Stimulated activated CD8-positive, alpha-beta memory T cell treated with anti-CD3 and anti-CD28 coated beads, Interleukin-12 subunit alpha, Interleukin-12 subunit beta, amount 100 ng/mL, for 24 hours (primary cell): ENCODE measurements at regions not wholly inside any gene's neighbourhood (a gene's known extent, or its start where the extent isn't known, plus 50 kb on each side); places are given as distances from the start of the nearest gene placed in this dataset.
"Not testable (repeated sequence)": the region's sequence is repeated elsewhere in the genome, so short reads cannot be mapped to it uniquely, and the experiment has no call there.

Experiments
- DNase-seq: peaks from one replicate; pipeline ENCODE4 v3.0.0-alpha.2; 2020; ENCODE audit errors: extremely low read depth

GRCh38 chr2:64879745-64880144 is 109.5 kb upstream of the SLC1A4 start:
- no peak for DNase-seq

DNA sequence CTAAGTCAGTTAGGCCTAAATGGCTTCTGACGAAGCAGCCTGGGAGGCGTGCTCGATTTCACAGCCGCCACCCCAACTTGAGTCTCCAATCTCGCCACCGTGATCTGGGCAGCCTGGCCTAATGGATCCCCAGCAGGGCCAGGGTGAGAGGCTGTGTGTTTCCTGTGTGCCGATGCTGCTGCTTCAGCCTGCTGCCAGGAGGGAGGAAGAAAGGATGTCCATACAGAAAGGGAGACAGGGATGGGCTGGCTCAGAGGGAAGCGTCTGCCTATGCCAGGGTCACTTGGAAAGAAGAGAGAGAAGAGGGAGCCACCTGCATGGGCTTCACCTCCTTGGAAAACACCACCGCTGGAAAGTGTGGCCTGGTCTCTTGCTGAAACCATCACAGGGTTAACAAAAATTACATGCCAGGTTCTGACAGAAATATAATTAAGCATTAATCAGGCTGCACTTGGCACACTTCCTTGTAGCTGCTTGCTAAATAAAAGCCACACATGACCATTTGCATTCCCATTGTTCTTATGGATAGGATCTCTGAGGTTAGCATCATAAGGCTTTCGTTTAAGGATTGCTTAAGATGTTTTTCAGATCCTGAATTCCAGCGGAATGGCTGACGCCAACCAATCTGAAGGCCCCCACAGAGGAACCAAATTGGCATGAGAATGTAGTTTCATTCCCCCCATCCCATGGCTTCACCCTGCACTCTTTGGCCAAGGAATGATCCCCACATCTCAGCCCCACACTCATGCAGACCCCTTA is 108.8 kb upstream of the SLC1A4 start:
- DNase-seq: no peak

DNA sequence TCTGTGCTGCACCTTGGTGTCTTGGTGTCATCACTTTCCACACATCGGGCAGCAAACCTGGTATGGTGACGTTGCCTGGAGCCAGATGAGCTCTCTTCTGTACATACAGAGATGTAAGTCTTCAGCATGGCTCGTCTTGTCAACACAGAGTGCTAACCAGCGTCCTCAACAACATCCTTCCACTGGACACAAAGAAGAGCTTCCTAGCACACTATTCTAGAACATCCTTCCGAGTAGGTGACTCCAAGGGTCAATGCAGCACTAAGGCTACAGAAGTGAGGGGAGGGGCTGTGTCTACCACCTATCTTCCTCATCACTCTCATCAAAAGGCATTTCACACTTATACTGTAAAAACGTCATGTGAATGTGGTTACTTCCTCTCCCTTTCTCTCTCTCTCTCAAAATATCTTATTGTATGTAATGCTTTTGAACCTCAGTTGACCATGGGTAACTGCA is 108.1 kb upstream of the SLC1A4 start:
- no peak for DNase-seq

- no peak for DNase-seq
These were observed 101.6 kb upstream of the SLC1A4 start for GRCh38 chr2:64887565-64887964.

GRCh38 chr2:64888591-64889309 is 100.4 kb upstream of the SLC1A4 start:
- DNase-seq: no peak

DNA sequence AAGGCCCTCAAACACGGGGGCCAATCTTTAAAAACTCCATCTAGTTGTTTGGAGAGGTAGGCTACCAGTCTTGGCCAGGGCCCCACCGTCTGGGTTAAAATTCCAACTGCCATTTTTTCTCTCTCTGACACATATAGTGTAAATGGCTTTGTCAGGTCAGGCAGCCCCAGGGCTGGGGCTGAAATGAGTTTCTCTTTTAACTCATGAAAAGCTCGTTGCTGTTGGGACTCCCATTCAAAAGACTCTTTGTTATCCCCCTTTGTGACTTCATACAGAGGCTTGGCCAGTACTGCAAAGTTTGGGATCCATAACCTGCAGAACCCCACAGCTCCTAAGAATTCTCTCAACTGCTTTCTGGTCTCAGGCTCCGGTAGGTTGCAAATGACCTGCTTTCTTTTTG is 99.4 kb upstream of the SLC1A4 start:
- DNase-seq: no peak

DNA sequence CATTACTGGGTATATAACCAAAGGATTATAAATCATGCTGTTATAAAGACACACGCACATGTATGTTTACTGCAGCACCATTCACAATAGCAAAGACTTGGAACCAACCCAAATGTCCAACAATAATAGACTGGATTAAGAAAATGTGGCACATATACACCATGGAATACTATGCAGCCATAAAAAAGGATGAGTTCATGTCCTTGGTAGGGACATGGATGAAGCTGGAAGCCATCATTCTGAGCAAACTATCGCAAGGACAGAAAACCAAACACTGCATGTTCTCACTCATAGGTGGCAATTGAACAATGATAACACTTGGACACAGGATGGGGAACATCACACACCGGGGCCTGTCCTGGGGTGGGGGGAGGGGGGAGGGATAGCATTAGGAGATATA is 92.6 kb upstream of the SLC1A4 start:
- not testable (repeated sequence) for DNase-seq

DNA sequence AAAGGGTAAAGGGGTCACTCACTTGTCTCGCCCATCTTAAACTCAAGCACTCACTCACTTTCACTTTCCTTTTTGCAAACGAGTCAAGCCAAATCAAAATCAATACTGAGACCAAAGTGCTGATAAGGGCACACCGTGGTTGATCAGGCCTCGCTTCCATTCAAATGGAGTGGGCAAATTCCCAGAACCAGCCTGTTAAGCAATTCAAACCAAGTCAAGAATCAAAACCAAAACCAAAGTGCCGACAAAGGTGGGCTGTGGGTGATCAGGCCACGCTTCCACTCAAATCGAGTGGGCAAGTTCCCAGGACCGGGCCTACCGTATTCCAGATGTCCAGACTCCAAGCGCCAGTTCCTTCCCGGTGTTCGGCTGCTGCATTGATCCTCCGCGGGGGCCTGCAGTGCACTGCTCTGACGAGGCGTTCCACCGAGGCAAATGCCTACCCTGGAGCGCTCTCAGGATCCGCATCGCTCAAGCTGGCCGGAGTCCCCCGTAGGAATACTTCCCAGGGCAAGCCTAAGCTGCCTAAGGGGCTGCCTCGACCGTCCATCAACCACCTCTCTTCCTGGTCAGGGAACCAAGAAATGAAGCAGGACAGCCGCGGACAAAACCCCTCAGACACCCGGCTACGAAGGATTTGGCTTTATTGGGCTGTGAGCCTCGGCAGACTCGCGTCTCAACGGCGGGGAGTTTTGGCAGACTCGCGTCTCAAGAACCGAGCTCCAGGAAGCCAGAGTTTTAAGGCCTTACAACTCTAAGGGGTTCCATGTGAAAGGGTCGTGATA is 89.9 kb upstream of the SLC1A4 start:
- no peak for DNase-seq

- DNase-seq: not testable (repeated sequence)
These were observed 89.3 kb upstream of the SLC1A4 start for GRCh38 chr2:64899876-64900275.

DNA sequence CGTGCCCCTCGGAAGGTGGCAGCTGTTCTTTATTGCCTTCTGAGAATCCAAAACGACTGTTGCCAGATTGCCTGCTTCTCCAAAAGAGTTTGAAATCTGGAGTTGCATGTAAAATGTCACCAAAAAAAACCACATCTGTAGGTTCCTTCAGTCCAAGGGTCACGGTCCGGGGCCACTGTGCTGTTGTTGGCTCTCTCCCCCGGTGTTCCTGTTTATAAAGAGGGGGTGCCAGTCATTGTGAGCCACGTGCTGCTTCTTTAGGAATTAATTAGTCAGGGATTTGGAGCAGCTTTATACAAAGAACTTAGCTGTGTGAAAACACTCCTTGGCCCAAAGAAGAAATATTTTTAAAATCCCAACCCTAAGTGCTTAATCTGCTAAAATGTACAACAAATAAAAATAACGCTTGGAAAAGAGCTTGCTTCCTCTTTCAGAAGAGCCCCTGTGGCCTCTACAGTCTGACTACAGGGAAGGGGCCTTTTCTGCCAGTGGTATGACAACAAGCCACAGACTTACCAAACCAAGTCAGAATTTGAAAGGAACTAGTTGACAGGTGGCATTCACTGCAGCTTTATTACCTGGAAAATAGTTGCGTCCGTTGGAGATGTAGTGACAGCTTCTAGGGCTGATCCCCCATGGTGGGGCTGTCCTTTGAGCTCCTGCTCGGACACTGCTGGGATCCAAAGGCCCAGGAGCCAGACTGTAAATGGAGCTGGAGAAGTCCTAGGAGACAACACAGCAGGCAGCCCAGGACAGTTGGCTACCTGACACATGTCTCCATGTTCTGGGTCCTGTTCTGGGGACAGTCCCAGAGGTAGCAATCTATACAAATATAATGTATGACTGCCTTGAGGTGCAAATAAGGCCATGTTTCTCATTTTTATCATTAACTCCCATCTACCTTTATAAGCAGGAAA is 84.5 kb upstream of the SLC1A4 start:
- no peak for DNase-seq

GRCh38 chr2:64905338-64906024 is 83.7 kb upstream of the SLC1A4 start:
- DNase-seq: no peak

DNA sequence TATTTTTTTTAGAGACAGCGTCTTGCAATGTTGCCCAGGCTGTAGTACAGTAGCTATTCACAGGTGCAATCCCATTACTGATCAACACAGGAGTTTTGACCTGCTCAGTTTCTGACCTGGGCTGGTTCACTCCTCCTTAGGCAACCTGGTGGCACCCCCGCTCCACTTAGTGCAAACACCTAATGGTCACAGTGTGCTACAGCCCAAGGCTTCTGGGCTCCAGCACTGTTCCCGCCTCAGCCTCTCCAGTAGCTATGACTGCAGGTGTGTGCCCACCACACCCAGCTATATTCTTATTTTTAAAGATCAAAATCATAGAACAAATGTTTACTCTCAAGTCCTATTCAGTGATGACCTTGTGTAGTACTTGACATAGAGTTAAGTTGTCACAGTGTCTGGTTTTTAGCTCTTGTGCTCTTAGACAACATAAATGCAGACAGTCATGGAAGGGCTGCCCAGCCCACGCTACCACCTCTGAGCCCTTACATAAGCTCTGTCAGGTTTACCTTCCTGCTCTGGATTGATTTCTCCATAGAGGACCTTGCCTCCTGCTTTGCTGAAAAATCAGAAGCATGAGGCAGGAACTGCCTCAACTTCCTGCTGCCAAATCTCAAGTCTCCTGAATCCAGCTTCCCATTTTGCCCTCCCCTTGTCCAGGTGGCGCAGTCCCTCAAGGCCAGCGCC is 82.2 kb upstream of the SLC1A4 start:
- DNase-seq: no peak

DNA sequence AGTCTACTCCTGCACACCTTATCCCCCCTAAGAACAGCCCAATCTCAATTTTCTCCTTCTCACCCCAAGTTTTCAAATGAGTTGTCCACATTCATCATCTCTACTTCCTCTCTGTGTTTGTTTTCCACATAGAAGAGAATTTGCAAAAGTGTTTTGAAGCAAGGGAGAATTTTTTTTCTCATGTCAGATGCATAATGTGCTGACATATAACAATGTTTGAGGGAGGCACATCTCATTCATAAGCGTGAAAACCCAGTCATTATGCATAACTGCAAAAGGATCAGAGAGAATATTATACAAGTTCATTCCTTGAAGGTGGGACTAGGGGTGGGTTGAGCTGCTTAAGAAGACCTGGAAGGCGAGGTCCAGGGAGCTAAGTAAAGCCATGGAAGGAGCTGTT is 80.8 kb upstream of the SLC1A4 start:
- DNase-seq: no peak

- no peak for DNase-seq
These were observed 78.7 kb upstream of the SLC1A4 start for GRCh38 chr2:64910523-64910922.

DNA sequence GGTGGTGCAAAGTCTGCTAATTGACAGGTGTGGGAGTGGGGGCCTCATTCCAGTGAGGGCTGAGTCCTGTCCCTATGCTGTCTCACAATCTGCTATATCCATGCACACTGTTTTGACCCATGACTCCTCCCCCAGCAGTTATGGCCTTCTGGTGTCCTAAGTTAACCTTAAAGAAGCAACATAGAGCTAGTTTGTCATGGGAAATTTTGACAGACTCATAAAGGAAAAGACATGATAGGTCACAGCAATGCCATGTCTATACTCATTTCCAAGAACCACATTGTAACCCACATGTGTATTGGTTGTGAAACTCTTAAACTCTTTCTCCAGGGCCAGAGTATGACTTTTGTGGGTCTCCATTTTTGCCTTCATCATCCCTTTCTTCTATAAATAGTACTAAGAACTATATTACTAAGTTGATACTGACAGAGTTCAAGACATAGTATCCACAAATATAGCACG is 78.2 kb upstream of the SLC1A4 start:
- no peak for DNase-seq

GRCh38 chr2:64913357-64913869 is 75.8 kb upstream of the SLC1A4 start:
- DNase-seq: no peak

GRCh38 chr2:64914247-64914646 is 75.0 kb upstream of the SLC1A4 start:
- DNase-seq: no peak

GRCh38 chr2:64914735-64915509 is 74.3 kb upstream of the SLC1A4 start:
- no peak for DNase-seq

DNA sequence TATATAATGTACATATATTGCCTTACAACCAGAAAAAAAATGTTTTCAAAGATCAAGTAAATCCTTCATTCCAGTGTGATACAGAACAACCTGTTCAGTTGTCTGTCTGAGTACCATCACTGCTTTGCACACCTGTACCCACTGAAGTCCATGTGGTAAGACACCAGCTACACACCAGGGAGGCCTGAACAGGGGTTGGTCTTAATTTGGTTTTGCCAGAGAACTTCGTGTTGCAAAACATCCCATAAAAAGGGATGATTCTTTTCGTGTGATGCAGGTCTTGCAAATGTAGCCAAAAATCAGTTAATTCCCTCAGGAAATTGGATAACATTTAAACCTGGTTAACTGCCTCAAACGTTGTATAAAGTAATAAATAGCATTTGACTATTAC is 73.7 kb upstream of the SLC1A4 start:
- no peak for DNase-seq
